ENCODE measurements at regions not wholly inside any gene's neighbourhood (a gene's known extent, or its start where the extent isn't known, plus 50 kb on each side); places are given as distances from the start of the nearest gene placed in this dataset.

DNA sequence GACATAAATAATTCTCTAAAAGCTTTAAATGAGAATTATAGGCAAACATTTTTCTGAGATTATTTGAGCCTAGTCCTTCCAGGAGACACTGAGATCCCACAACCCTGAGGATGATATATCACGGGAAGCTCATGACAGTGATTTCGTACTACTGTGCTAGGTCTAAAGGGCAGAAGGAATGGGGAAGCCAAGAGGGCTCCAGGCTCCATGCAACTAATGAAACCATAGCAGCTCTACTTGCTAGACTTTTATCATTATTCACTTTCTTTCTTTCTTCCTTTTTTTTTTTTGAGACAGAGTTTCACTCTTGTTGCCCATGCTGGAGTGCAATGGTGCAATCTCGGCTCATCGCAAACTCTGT, 57.3 kb upstream of the SGK1 start:
- TF ChIP-seq CTCF (IDR thresholded peaks at IDR 0.05 in 8 of 11, conservative IDR thresholded peaks at IDR 0.05 in 3 of 11), result no peak
- no peak for TF ChIP-seq POLR2AphosphoS5 (IDR thresholded peaks at IDR 0.05)
- no peak for TF ChIP-seq POLR2A (IDR thresholded peaks at IDR 0.05)

All from spleen (tissue), 7 donors.